ENCODE measurements at regions not wholly inside any gene's neighbourhood (a gene's known extent, or its start where the extent isn't known, plus 50 kb on each side); places are given as distances from the start of the nearest gene placed in this dataset.

DNA sequence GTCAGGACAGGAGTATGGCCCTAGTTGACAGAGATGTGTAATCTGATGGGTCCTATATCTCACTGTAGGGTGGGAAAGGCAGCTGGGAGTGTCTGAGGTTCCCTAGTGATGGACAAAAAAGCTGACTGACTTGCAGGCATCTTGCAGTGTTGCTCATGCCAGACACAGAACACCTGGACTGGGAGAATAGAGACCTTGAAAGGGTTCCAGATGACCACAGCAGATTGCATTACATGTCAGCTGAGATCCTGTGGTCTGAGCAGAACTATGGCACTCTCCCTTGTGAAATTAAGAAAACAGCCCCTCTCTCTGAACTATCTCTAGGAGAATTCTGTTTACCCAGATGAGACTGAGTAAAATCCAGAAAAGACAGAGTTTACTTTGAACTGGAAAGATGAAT is 212.6 kb upstream of the MAN1A1 start:
- no peak overlapping the region for H3K27ac ChIP-seq (replicated peaks)
- TF ChIP-seq GABPA (IDR thresholded peaks at IDR 0.05; ENCODE audit: low read depth): no peak
- TF ChIP-seq, protein P1, sequence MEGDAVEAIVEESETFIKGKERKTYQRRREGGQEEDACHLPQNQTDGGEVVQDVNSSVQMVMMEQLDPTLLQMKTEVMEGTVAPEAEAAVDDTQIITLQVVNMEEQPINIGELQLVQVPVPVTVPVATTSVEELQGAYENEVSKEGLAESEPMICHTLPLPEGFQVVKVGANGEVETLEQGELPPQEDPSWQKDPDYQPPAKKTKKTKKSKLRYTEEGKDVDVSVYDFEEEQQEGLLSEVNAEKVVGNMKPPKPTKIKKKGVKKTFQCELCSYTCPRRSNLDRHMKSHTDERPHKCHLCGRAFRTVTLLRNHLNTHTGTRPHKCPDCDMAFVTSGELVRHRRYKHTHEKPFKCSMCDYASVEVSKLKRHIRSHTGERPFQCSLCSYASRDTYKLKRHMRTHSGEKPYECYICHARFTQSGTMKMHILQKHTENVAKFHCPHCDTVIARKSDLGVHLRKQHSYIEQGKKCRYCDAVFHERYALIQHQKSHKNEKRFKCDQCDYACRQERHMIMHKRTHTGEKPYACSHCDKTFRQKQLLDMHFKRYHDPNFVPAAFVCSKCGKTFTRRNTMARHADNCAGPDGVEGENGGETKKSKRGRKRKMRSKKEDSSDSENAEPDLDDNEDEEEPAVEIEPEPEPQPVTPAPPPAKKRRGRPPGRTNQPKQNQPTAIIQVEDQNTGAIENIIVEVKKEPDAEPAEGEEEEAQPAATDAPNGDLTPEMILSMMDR (IDR thresholded peaks at IDR 0.05; ENCODE audit: insufficient read depth, low read length): no peak
- no peak for TF ChIP-seq POLR2AphosphoS5 (IDR thresholded peaks at IDR 0.05; ENCODE audit: low read depth)
- TF ChIP-seq, protein P2, sequence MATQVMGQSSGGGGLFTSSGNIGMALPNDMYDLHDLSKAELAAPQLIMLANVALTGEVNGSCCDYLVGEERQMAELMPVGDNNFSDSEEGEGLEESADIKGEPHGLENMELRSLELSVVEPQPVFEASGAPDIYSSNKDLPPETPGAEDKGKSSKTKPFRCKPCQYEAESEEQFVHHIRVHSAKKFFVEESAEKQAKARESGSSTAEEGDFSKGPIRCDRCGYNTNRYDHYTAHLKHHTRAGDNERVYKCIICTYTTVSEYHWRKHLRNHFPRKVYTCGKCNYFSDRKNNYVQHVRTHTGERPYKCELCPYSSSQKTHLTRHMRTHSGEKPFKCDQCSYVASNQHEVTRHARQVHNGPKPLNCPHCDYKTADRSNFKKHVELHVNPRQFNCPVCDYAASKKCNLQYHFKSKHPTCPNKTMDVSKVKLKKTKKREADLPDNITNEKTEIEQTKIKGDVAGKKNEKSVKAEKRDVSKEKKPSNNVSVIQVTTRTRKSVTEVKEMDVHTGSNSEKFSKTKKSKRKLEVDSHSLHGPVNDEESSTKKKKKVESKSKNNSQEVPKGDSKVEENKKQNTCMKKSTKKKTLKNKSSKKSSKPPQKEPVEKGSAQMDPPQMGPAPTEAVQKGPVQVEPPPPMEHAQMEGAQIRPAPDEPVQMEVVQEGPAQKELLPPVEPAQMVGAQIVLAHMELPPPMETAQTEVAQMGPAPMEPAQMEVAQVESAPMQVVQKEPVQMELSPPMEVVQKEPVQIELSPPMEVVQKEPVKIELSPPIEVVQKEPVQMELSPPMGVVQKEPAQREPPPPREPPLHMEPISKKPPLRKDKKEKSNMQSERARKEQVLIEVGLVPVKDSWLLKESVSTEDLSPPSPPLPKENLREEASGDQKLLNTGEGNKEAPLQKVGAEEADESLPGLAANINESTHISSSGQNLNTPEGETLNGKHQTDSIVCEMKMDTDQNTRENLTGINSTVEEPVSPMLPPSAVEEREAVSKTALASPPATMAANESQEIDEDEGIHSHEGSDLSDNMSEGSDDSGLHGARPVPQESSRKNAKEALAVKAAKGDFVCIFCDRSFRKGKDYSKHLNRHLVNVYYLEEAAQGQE (IDR thresholded peaks at IDR 0.05; ENCODE audit: insufficient replicate concordance, low read depth): no peak
- TF ChIP-seq SPI1 (IDR thresholded peaks at IDR 0.05; ENCODE audit: borderline replicate concordance, low read depth): no peak
- no peak overlapping the region for H3K4me3 ChIP-seq (replicated peaks; ENCODE audit: insufficient read depth, low read length)
- no peaks in the 10 kb centered on the region for H3K27me3 ChIP-seq (ENCODE audit: insufficient read depth, poor library complexity, severe bottlenecking)
- DNase-seq (ENCODE audit: low read depth in 1 of 2, low spot score in 1 of 2): no peak

DNA sequence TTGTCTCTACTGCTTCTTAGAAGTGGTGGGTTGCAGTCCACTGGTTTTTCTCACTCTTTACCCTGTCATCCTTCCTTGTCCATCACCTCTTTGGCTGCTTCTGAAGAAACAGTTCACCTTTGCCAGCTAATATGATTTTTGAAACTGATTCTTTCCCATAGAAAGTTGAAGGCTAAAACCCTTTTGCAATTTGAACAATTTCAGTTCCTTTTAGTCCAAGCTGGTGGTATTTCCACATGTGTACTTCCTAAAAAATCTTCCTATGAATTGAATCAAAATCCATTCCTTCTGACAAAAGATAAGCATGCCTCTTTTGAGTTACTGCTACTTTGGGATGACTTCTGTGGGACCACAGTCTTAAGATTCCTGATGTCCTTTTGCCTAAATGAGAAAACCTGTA is 210.0 kb upstream of the MAN1A1 start:
- no peak overlapping the region for H3K4me3 ChIP-seq (replicated peaks; ENCODE audit: insufficient read depth, low read length)
- DNase-seq (ENCODE audit: low read depth in 1 of 2, low spot score in 1 of 2): no peak
- no peak overlapping the region for H3K27ac ChIP-seq (replicated peaks)
- no peaks in the 10 kb centered on the region for H3K27me3 ChIP-seq (ENCODE audit: insufficient read depth, poor library complexity, severe bottlenecking)
- TF ChIP-seq, protein P2 (IDR thresholded peaks at IDR 0.05; ENCODE audit: insufficient replicate concordance, low read depth): no peak
- TF ChIP-seq SPI1 (IDR thresholded peaks at IDR 0.05; ENCODE audit: borderline replicate concordance, low read depth): no peak

DNA sequence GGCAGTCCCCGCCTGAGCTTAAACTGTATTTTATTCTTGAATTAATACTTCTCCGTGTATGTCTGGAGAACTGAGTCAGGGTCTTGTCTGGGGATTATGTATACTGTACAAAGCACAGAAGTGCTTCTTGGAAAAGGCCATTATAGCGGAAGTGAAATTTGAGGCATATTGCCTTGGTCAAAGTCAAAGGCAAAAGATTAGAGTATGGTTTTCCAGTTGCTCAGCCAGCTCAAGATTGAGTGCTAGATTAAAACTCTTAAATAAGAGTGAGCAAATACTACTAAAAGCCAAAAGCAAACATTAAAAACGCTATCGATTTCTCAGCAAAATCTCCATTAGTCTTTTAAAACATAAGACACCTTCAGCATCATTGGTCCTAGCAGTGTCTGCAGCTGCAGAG is 207.7 kb upstream of the MAN1A1 start:
- H3K27me3 ChIP-seq (ENCODE audit: insufficient read depth, poor library complexity, severe bottlenecking): no peaks in the 10 kb centered on the region
- no peak overlapping the region for H3K4me3 ChIP-seq (replicated peaks; ENCODE audit: insufficient read depth, low read length)
- TF ChIP-seq GABPA (IDR thresholded peaks at IDR 0.05; ENCODE audit: low read depth): no peak
- no peak for TF ChIP-seq POLR2AphosphoS5 (IDR thresholded peaks at IDR 0.05; ENCODE audit: low read depth)
- TF ChIP-seq SPI1 (IDR thresholded peaks at IDR 0.05; ENCODE audit: borderline replicate concordance, low read depth): no peak
- no peak overlapping the region for H3K27ac ChIP-seq (replicated peaks)
- no peak for DNase-seq (ENCODE audit: low read depth in 1 of 2, low spot score in 1 of 2)

DNA sequence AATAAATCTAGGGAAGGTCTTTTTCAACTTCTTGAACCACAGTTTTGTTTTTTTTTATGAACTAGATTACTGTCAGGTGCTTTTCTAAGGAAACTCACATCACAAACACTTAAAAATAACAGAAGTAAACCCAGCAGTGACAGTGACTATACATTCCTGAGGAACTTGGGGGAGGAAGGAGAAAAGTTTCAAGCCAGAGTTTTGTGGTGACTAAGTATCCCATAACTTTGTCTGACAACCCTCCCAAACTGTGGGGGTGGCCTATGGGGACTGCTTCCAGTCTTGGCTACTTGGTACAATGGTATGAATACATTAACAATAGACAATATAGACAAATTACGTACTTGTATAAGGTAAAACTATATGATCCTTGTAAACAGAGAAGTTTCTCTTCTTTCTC is 202.5 kb upstream of the MAN1A1 start:
- Histone ChIP-seq H3K4me3 (replicated peaks; ENCODE audit: insufficient read depth, low read length) (no peak overlapping the region), H3K27ac (replicated peaks) (no peak overlapping the region), H3K27me3 (ENCODE audit: insufficient read depth, poor library complexity, severe bottlenecking) (no peaks in the 10 kb centered on the region)
- no peak for DNase-seq (ENCODE audit: low read depth in 1 of 2, low spot score in 1 of 2)
- TF ChIP-seq GABPA (IDR thresholded peaks at IDR 0.05; ENCODE audit: low read depth): no peak
- no peak for TF ChIP-seq SPI1 (IDR thresholded peaks at IDR 0.05; ENCODE audit: borderline replicate concordance, low read depth)
- TF ChIP-seq, protein P1 (IDR thresholded peaks at IDR 0.05; ENCODE audit: insufficient read depth, low read length): no peak
- TF ChIP-seq, protein P2 (IDR thresholded peaks at IDR 0.05; ENCODE audit: insufficient replicate concordance, low read depth): no peak
- TF ChIP-seq POLR2AphosphoS5 (IDR thresholded peaks at IDR 0.05; ENCODE audit: low read depth): no peak

Measured in HL-60 (cell line).